GM18858 (cell line): ENCODE measurements at regions not wholly inside any gene's neighbourhood (a gene's known extent, or its start where the extent isn't known, plus 50 kb on each side); places are given as distances from the start of the nearest gene placed in this dataset.
"Not testable (repeated sequence)": the region's sequence is repeated elsewhere in the genome, so short reads cannot be mapped to it uniquely, and the experiment has no call there.

Experiments used
- ATAC-seq: cut with Tn5 transposase; IDR thresholded peaks from one replicate; pipeline ENCODE4 v1.9.1; 2021; ENCODE audit not compliant: unreplicated experiment

GRCh38 chr20:16863303-16863702 is 115.1 kb downstream of the OTOR start:
- ATAC-seq, result no peak

GRCh38 chr20:16864069-16864468 is 115.9 kb downstream of the OTOR start:
- ATAC-seq, result no peak

GRCh38 chr20:16864963-16865362 is 116.8 kb downstream of the OTOR start:
- ATAC-seq, result no peak

GRCh38 chr20:16865406-16865805 is 117.2 kb downstream of the OTOR start:
- no peak for ATAC-seq

GRCh38 chr20:16873124-16873523 is 125.0 kb downstream of the OTOR start:
- ATAC-seq, result not testable (repeated sequence)

- no peak for ATAC-seq
These were observed 128.9 kb downstream of the OTOR start for GRCh38 chr20:16877053-16877554.

- ATAC-seq, result no peak
These were observed 137.6 kb downstream of the OTOR start for GRCh38 chr20:16885746-16886145.

GRCh38 chr20:16898433-16898832 is 150.3 kb downstream of the OTOR start:
- ATAC-seq, result no peak

- ATAC-seq, result no peak
These were observed 154.5 kb downstream of the OTOR start for GRCh38 chr20:16902662-16903061.

- no peak for ATAC-seq
These were observed 156.6 kb downstream of the OTOR start for GRCh38 chr20:16904751-16905150.

- no peak for ATAC-seq
These were observed 166.1 kb downstream of the OTOR start for GRCh38 chr20:16914277-16914676.

GRCh38 chr20:16916165-16916564 is 168.0 kb downstream of the OTOR start:
- no peak for ATAC-seq

GRCh38 chr20:16917636-16918035 is 169.5 kb downstream of the OTOR start:
- no peak for ATAC-seq

GRCh38 chr20:16918366-16918765 is 170.2 kb downstream of the OTOR start:
- no peak for ATAC-seq

GRCh38 chr20:16919841-16920240 is 171.7 kb downstream of the OTOR start:
- ATAC-seq, result no peak

- no peak for ATAC-seq
These were observed 174.7 kb downstream of the OTOR start for GRCh38 chr20:16922834-16923233.

GRCh38 chr20:16926626-16927430 is 178.7 kb downstream of the OTOR start:
- ATAC-seq, result no peak

GRCh38 chr20:16929756-16930155 is 181.6 kb downstream of the OTOR start:
- ATAC-seq, result no peak

GRCh38 chr20:16930656-16931055 is 182.5 kb downstream of the OTOR start:
- no peak for ATAC-seq

GRCh38 chr20:16939051-16939450 is 190.9 kb downstream of the OTOR start:
- no peak for ATAC-seq

GRCh38 chr20:16940701-16941100 is 192.5 kb downstream of the OTOR start:
- ATAC-seq, result no peak

GRCh38 chr20:16942051-16942450 is 193.9 kb downstream of the OTOR start:
- ATAC-seq, result no peak

- ATAC-seq, result no peak
These were observed 194.6 kb downstream of the OTOR start for GRCh38 chr20:16942756-16943155.
